Vagina (tissue), 2 donors: ENCODE measurements at regions not wholly inside any gene's neighbourhood (a gene's known extent, or its start where the extent isn't known, plus 50 kb on each side); places are given as distances from the start of the nearest gene placed in this dataset.

Experiments used
- CTCF ChIP-seq, 3 experiments: fragments of 450-650 bp in 2 of 3; fragments of 200-600 bp in 1 of 3; sonication (generic) in 1 of 3; IDR thresholded peaks; one replicate each; pipeline ENCODE4 v1.5.1; 2017 to 2019; ENCODE audit warnings: antibody characterized with exemption in 3 of 3, mild to moderate bottlenecking in 2 of 3, moderate library complexity in 2 of 3
- POLR2A ChIP-seq, 2 donors: fragments of 450-650 bp; IDR thresholded peaks; one replicate each; pipeline ENCODE4 v1.6.1; 2017; ENCODE audit warnings: antibody characterized with exemption in 2 of 2, mild to moderate bottlenecking in 2 of 2, moderate library complexity in 2 of 2
- POLR2AphosphoS5 ChIP-seq, 2 donors: sonication (generic); formaldehyde crosslinking; IDR thresholded peaks; one replicate each; pipeline ENCODE4 v1.9.0; 2017; ENCODE audit warnings: antibody characterized with exemption in 2 of 2, mild to moderate bottlenecking in 2 of 2, low read depth in 1 of 2; ENCODE audit not compliant: insufficient read depth in 1 of 2

- TF ChIP-seq POLR2A (IDR thresholded peaks at IDR 0.05) (no peak), CTCF (IDR thresholded peaks at IDR 0.05) (no peak), POLR2AphosphoS5 (IDR thresholded peaks at IDR 0.05; ENCODE audit: insufficient read depth in 1 of 2, low read depth in 1 of 2) (no peak)
Measured at GRCh38 chr22:48863965-48864528, 963.6 kb downstream of the BRD1 start.
